GM12878 (cell line): ENCODE measurements at regions not wholly inside any gene's neighbourhood (a gene's known extent, or its start where the extent isn't known, plus 50 kb on each side); places are given as distances from the start of the nearest gene placed in this dataset.

Experiments used
- ATAC-seq: fragments of 200-7000 bp; cut with Tn5 transposase; 3 replicates; pipeline ENCODE4 v1.9.1; 2020; ENCODE audit warnings: mild to moderate bottlenecking, moderate library complexity
- BruUV-seq: library from RNA; stranded (reverse); fragments of 400-500 nt; replicated peaks from 2 replicates; lab custom pipeline; 2021; lab: Mats Ljungman, UMichigan
- CTCF ChIA-PET: fragments of 300-600 bp; sonication (Branson Sonifier 250); formaldehyde crosslinking; extraction: SDS; loops from one replicate; lab custom pipeline; 2021; ENCODE audit warnings: inconsistent platforms; lab: Yijun Ruan, JAX
- POLR2A ChIA-PET: fragments of 350-600 bp; formaldehyde crosslinking; extraction: SDS; loops from one replicate; lab custom pipeline; 2021; ENCODE audit warnings: inconsistent platforms; lab: Charles Lee
- RAD21 ChIA-PET: fragments of 300-600 bp; sonication (Branson Sonifier 250); formaldehyde crosslinking; loops from one replicate; lab custom pipeline; 2023; ENCODE audit warnings: antibody characterized with exemption; ENCODE audit not compliant: unreplicated experiment; lab: Charles Lee
- SMC1A ChIA-PET: fragments of 300-600 bp; sonication (Branson Sonifier 250); formaldehyde crosslinking; loops from one replicate; lab custom pipeline; 2023; ENCODE audit not compliant: unreplicated experiment, uncharacterized antibody; lab: Charles Lee
- DNase-seq: peaks from one replicate; pipeline ENCODE4 v3.0.0-alpha.2; 2011; ENCODE audit warnings: low read depth, low spot score
- FAIRE-seq: peaks from 3 replicates; lab custom pipeline; 2011; peaks lifted over from hg19 to GRCh38; lab: Jason Lieb, UNC
- H2AFZ ChIP-seq: 2 replicates; pipeline ENCODE4 v1.6.0; 2011; ENCODE audit warnings: low read depth, low read length, control low read depth; ENCODE audit not compliant: control insufficient read depth
- H3K27ac ChIP-seq: 2 replicates; pipeline ENCODE4 v1.5.1; 2011; ENCODE audit warnings: control low read depth; ENCODE audit not compliant: control insufficient read depth, insufficient read depth
- H3K27me3 ChIP-seq, 2 experiments: replicated peaks in 1 of 2; 2 replicates each; pipeline versions ENCODE4 v1.6.0 to v1.6.1; 2011; ENCODE audit warnings: low read length in 1 of 2; ENCODE audit not compliant: control insufficient read depth in 2 of 2, insufficient read depth in 2 of 2
- H3K36me3 ChIP-seq, 2 experiments: 2 replicates each; pipeline ENCODE4 v1.5.1; 2011; ENCODE audit warnings: low read length in 1 of 2; ENCODE audit not compliant: control insufficient read depth in 2 of 2, insufficient read depth in 2 of 2
- H3K4me1 ChIP-seq: 2 replicates; pipeline ENCODE4 v1.6.1; 2011; ENCODE audit warnings: mild to moderate bottlenecking, low read length, moderate library complexity, mixed read lengths; ENCODE audit not compliant: control insufficient read depth, insufficient read depth
- H3K4me2 ChIP-seq: 2 replicates; pipeline ENCODE4 v1.6.0; 2011; ENCODE audit warnings: control low read depth; ENCODE audit not compliant: control insufficient read depth, insufficient read depth
- H3K4me3 ChIP-seq: fragments of 200-600 bp; sonication (generic); 2 replicates; pipeline ENCODE4 v1.5.1; 2016
- H3K79me2 ChIP-seq: 2 replicates; pipeline ENCODE4 v1.6.0; 2011; ENCODE audit warnings: low read length; ENCODE audit not compliant: control insufficient read depth, insufficient read depth
- H3K9ac ChIP-seq: 2 replicates; pipeline ENCODE4 v1.8.0; 2011; ENCODE audit warnings: low read length, control low read depth, mixed read lengths; ENCODE audit not compliant: control insufficient read depth, insufficient read depth
- H3K9me3 ChIP-seq: replicated peaks from 3 replicates; pipeline ENCODE4 v1.5.1; 2011; ENCODE audit warnings: mild to moderate bottlenecking, low read length; ENCODE audit not compliant: control insufficient read depth, insufficient read depth
- H4K20me1 ChIP-seq: 2 replicates; pipeline ENCODE4 v1.6.0; 2011; ENCODE audit not compliant: control insufficient read depth, insufficient read depth
- EP300 ChIP-seq, 2 experiments: fragments of 150-350 bp in 1 of 2; IDR thresholded peaks; 2 replicates each; pipeline ENCODE4 v1.6.1; 2011 to 2012; ENCODE audit warnings: low read depth in 2 of 2, low read length in 2 of 2, borderline replicate concordance in 1 of 2, improper control_type of control experiment in 1 of 2, inconsistent platforms in 1 of 2; ENCODE audit not compliant: control insufficient read depth in 1 of 2
- EZH2 ChIP-seq: IDR thresholded peaks from 2 replicates; pipeline ENCODE4 v1.6.1; 2012; ENCODE audit warnings: low read depth, mild to moderate bottlenecking, control low read depth, inconsistent platforms, low read length, borderline replicate concordance; ENCODE audit not compliant: control insufficient read depth
- FOXM1 ChIP-seq: IDR thresholded peaks from 2 replicates; pipeline ENCODE4 v1.6.1; 2012; ENCODE audit warnings: low read depth, mild to moderate bottlenecking, inconsistent platforms, low read length, moderate library complexity
- GATAD2B ChIP-seq: fragments of 450-650 bp; conservative IDR thresholded peaks from 2 replicates; pipeline ENCODE4 v1.6.1; 2017; ENCODE audit warnings: low read depth, mild to moderate bottlenecking, moderate library complexity
- HDAC2 ChIP-seq: fragments of 200-600 bp; sonication (generic); IDR thresholded peaks from 2 replicates; pipeline ENCODE4 v1.6.1; 2017
- MXI1 ChIP-seq: fragments of 150-350 bp; IDR thresholded peaks from 2 replicates; pipeline ENCODE4 v1.6.1; 2011; ENCODE audit warnings: low read depth, mild to moderate bottlenecking, inconsistent platforms, low read length, improper control_type of control experiment
- NBN ChIP-seq: fragments of 450-650 bp; IDR thresholded peaks from 2 replicates; pipeline ENCODE4 v1.6.1; 2016
- RELA ChIP-seq: fragments of 450-650 bp; IDR thresholded peaks from 2 replicates; pipeline ENCODE4 v1.8.0; 2014; ENCODE audit warnings: borderline replicate concordance; ENCODE audit not compliant: partially characterized antibody
- SMAD5 ChIP-seq: IDR thresholded peaks from 2 replicates; pipeline ENCODE4 v1.6.1; 2016; ENCODE audit warnings: antibody characterized with exemption, low read depth
- SRF ChIP-seq, 2 experiments: IDR thresholded peaks; 2 replicates each; pipeline ENCODE4 v1.6.1; 2011; ENCODE audit warnings: low read depth in 2 of 2, low read length in 2 of 2, mild to moderate bottlenecking in 1 of 2, moderate library complexity in 1 of 2
- SUZ12 ChIP-seq: fragments of 200-600 bp; sonication (generic); IDR thresholded peaks from one replicate; pipeline ENCODE4 v1.6.1; 2018; ENCODE audit warnings: antibody characterized with exemption, mild to moderate bottlenecking; ENCODE audit not compliant: unreplicated experiment
- TCF3 ChIP-seq: IDR thresholded peaks from 2 replicates; pipeline ENCODE4 v1.6.1; 2012; ENCODE audit warnings: low read depth, mild to moderate bottlenecking, low read length, borderline replicate concordance; ENCODE audit not compliant: insufficient read depth
- TCF7 ChIP-seq: IDR thresholded peaks from 2 replicates; pipeline ENCODE4 v1.6.1; 2014; ENCODE audit warnings: antibody characterized with exemption, borderline replicate concordance
- ZBED1 ChIP-seq: IDR thresholded peaks from 2 replicates; pipeline ENCODE4 v1.6.1; 2016; ENCODE audit warnings: borderline replicate concordance
- WGBS: methylation state at CpG from one replicate; pipeline ENCODE4 v1.1.6; 2016; ENCODE audit warnings: low lambda C conversion rate; ENCODE audit not compliant: insufficient replicate concordance, insufficient coverage; ENCODE audit errors: missing lambda C conversion rate; 5-methylcytosine and 5-hydroxymethylcytosine counted together
- in situ Hi-C: fragments of 300-500 bp; cut with MboI; formaldehyde crosslinking; loops from 9 replicates; pipeline ENCODE4 v1.14.3; 2018; ENCODE audit warnings: mixed read lengths
- intact Hi-C: fragments of 100-400 bp; cut with micrococcal nuclease; formaldehyde crosslinking; loops from one replicate; pipeline ENCODE4 v1.14.2; 2022; ENCODE audit not compliant: unreplicated experiment
- TF ChIP-seq, protein P1 (sequence below): fragments of 450-650 bp; conservative IDR thresholded peaks from 2 replicates; pipeline ENCODE4 v1.6.1; 2017; ENCODE audit warnings: mild to moderate bottlenecking, moderate library complexity
- TF ChIP-seq, protein P2 (sequence below): IDR thresholded peaks from 2 replicates; pipeline ENCODE4 v1.6.1; 2011; ENCODE audit warnings: borderline replicate concordance, low read depth, mild to moderate bottlenecking, moderate library complexity, low read length; ENCODE audit not compliant: insufficient read depth, poor library complexity, severe bottlenecking
- TF ChIP-seq, protein P3 (sequence below): fragments of 450-650 bp; IDR thresholded peaks from 2 replicates; pipeline ENCODE4 v1.6.1; 2017; ENCODE audit warnings: mild to moderate bottlenecking, moderate library complexity

GRCh38 chr5:173672166-173672565, 55.7 kb upstream of the BOD1 start (continued):
- TF ChIP-seq, protein P1, sequence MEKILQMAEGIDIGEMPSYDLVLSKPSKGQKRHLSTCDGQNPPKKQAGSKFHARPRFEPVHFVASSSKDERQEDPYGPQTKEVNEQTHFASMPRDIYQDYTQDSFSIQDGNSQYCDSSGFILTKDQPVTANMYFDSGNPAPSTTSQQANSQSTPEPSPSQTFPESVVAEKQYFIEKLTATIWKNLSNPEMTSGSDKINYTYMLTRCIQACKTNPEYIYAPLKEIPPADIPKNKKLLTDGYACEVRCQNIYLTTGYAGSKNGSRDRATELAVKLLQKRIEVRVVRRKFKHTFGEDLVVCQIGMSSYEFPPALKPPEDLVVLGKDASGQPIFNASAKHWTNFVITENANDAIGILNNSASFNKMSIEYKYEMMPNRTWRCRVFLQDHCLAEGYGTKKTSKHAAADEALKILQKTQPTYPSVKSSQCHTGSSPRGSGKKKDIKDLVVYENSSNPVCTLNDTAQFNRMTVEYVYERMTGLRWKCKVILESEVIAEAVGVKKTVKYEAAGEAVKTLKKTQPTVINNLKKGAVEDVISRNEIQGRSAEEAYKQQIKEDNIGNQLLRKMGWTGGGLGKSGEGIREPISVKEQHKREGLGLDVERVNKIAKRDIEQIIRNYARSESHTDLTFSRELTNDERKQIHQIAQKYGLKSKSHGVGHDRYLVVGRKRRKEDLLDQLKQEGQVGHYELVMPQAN, result no peak
- TF ChIP-seq EP300 (IDR thresholded peaks at IDR 0.05; ENCODE audit: borderline replicate concordance in 1 of 2, control insufficient read depth in 1 of 2, low read depth in 2 of 2, low read length in 2 of 2), result no peak
- TF ChIP-seq RELA, result no peak
- TF ChIP-seq SMAD5, result no peak
- TF ChIP-seq FOXM1, result no peak
- TF ChIP-seq SRF (IDR thresholded peaks at IDR 0.05; ENCODE audit: low read depth in 2 of 2, low read length in 2 of 2), result no peak

DNA sequence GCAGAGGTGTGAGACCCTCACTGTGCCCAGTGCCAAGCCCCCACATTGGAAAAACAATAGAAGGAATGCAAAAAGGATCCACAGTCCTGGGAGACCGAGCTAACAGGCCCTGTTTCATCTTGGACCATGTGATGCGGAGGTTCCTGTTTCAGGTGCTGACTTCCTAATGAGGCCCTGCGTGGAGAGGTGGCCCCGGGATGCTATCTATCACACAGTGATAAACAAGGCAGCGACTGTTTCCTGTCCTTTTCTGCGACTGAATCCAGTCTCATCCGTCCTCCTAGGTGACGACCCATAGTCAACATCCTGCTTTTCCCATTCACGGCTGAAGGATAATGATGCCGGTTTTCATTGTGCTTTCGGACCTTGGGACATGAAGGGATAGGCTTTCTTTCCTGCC, 56.4 kb upstream of the BOD1 start:
- ATAC-seq, result no peak
- H2AFZ ChIP-seq, result no peak overlapping the region
- H3K27ac ChIP-seq, result no peak overlapping the region
- BruUV-seq, result no TSS peak
- DNase-seq, result no peak
- no peaks in the 10 kb centered on the region for H3K4me1 ChIP-seq
- no peak for FAIRE-seq
- H3K79me2 ChIP-seq, result no peaks in the 10 kb centered on the region
- H3K36me3 ChIP-seq, result no peaks in the 10 kb centered on the region
- in situ Hi-C loops, result no loop called here
- no peaks in the 10 kb centered on the region for H4K20me1 ChIP-seq
- 87% methylated on average over 11 of the region's 11 CpGs for WGBS
- H3K9me3 ChIP-seq, result peaks cover 2% of the 10 kb centered on the region; the same call in 2 of the 3 replicates
- no peak overlapping the region for H3K9ac ChIP-seq
- H3K27me3 ChIP-seq, result no peaks in the 10 kb centered on the region
- no peak overlapping the region for H3K4me3 ChIP-seq
- RAD21 ChIA-PET, result no interaction called here
- POLR2A ChIA-PET, result interaction anchor here (0.6 kb wide), 1 partner anchor 63 kb away, joined by 3 read pairs; no protein-coding TSS in a partner anchor
- intact Hi-C loops, result no loop called here
- SMC1A ChIA-PET, result interaction anchor here (0.8 to 1.9 kb wide), 2 partner anchors 7 to 15 kb away, joined by 3 to 5 read pairs; no protein-coding TSS in a partner anchor
- no peak overlapping the region for H3K4me2 ChIP-seq
- CTCF ChIA-PET, result no interaction called here
- no peak for TF ChIP-seq NBN
- no peak for TF ChIP-seq TCF3
- no peak for TF ChIP-seq MXI1
- TF ChIP-seq SUZ12, result no peak
- no peak for TF ChIP-seq HDAC2
- no peak for TF ChIP-seq GATAD2B
- TF ChIP-seq, protein P2, sequence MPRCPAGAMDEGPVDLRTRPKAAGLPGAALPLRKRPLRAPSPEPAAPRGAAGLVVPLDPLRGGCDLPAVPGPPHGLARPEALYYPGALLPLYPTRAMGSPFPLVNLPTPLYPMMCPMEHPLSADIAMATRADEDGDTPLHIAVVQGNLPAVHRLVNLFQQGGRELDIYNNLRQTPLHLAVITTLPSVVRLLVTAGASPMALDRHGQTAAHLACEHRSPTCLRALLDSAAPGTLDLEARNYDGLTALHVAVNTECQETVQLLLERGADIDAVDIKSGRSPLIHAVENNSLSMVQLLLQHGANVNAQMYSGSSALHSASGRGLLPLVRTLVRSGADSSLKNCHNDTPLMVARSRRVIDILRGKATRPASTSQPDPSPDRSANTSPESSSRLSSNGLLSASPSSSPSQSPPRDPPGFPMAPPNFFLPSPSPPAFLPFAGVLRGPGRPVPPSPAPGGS, result no peak
- TF ChIP-seq, protein P3, sequence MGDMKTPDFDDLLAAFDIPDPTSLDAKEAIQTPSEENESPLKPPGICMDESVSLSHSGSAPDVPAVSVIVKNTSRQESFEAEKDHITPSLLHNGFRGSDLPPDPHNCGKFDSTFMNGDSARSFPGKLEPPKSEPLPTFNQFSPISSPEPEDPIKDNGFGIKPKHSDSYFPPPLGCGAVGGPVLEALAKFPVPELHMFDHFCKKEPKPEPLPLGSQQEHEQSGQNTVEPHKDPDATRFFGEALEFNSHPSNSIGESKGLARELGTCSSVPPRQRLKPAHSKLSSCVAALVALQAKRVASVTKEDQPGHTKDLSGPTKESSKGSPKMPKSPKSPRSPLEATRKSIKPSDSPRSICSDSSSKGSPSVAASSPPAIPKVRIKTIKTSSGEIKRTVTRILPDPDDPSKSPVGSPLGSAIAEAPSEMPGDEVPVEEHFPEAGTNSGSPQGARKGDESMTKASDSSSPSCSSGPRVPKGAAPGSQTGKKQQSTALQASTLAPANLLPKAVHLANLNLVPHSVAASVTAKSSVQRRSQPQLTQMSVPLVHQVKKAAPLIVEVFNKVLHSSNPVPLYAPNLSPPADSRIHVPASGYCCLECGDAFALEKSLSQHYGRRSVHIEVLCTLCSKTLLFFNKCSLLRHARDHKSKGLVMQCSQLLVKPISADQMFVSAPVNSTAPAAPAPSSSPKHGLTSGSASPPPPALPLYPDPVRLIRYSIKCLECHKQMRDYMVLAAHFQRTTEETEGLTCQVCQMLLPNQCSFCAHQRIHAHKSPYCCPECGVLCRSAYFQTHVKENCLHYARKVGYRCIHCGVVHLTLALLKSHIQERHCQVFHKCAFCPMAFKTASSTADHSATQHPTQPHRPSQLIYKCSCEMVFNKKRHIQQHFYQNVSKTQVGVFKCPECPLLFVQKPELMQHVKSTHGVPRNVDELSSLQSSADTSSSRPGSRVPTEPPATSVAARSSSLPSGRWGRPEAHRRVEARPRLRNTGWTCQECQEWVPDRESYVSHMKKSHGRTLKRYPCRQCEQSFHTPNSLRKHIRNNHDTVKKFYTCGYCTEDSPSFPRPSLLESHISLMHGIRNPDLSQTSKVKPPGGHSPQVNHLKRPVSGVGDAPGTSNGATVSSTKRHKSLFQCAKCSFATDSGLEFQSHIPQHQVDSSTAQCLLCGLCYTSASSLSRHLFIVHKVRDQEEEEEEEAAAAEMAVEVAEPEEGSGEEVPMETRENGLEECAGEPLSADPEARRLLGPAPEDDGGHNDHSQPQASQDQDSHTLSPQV, result no peak
- TF ChIP-seq TCF7, result no peak
- TF ChIP-seq ZBED1, result no peak
- TF ChIP-seq EZH2, result no peak
